GM06990 (cell line): ENCODE measurements at regions not wholly inside any gene's neighbourhood (a gene's known extent, or its start where the extent isn't known, plus 50 kb on each side); places are given as distances from the start of the nearest gene placed in this dataset.

Experiments
- DNase-seq: peaks from one replicate; pipeline ENCODE4 v3.0.0-alpha.2; 2011; ENCODE audit not compliant: insufficient read length; ENCODE audit errors: extremely low read depth
- H3K27me3 ChIP-seq: replicated peaks from 2 replicates; pipeline ENCODE4 v1.6.0; 2011; ENCODE audit warnings: low read length; ENCODE audit not compliant: control insufficient read depth, insufficient read depth
- H3K36me3 ChIP-seq: 2 replicates; pipeline ENCODE4 v1.5.1; 2011; ENCODE audit warnings: low read length; ENCODE audit not compliant: control insufficient read depth, insufficient read depth
- H3K4me3 ChIP-seq: replicated peaks from 2 replicates; pipeline ENCODE4 v1.5.1; 2011; ENCODE audit warnings: low read depth, mild to moderate bottlenecking, control low read depth, low read length
- TF ChIP-seq, protein P1 (sequence below): IDR thresholded peaks from 2 replicates; pipeline ENCODE4 v1.5.1; 2011; ENCODE audit warnings: low read length, control low read depth, mild to moderate bottlenecking, inconsistent platforms; ENCODE audit not compliant: insufficient read depth, poor library complexity, severe bottlenecking

- DNase-seq: no peak
- Histone ChIP-seq H3K4me3 (no peak overlapping the region), H3K36me3 (no peaks in the 10 kb centered on the region), H3K27me3 (no peaks in the 10 kb centered on the region)
- TF ChIP-seq, protein P1, sequence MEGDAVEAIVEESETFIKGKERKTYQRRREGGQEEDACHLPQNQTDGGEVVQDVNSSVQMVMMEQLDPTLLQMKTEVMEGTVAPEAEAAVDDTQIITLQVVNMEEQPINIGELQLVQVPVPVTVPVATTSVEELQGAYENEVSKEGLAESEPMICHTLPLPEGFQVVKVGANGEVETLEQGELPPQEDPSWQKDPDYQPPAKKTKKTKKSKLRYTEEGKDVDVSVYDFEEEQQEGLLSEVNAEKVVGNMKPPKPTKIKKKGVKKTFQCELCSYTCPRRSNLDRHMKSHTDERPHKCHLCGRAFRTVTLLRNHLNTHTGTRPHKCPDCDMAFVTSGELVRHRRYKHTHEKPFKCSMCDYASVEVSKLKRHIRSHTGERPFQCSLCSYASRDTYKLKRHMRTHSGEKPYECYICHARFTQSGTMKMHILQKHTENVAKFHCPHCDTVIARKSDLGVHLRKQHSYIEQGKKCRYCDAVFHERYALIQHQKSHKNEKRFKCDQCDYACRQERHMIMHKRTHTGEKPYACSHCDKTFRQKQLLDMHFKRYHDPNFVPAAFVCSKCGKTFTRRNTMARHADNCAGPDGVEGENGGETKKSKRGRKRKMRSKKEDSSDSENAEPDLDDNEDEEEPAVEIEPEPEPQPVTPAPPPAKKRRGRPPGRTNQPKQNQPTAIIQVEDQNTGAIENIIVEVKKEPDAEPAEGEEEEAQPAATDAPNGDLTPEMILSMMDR: no peak
Measured at GRCh38 chr16:11461595-11461990, 116.3 kb downstream of the RMI2 start.

DNA sequence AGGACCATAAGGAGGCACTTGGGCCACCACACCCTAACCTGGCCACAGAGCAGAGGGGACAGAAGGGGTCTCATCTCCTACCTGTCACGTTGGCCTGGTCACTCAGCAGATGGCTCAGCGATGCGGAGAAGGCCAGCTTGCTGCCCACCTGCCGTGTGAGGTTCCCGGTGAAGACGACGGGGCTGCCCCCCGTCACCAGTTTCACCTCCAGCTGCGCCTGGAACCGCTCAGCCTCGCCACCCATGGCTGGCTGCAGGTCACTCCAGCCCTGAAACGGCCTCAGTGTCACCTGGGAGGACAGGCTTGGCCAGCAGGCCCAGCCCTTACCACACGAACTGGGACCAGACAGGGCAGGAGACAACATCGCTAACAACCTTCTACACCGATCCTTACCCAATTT, 116.8 kb downstream of the RMI2 start:
- no peak for DNase-seq
- Histone ChIP-seq H3K27me3 (no peaks in the 10 kb centered on the region), H3K4me3 (no peak overlapping the region), H3K36me3 (no peaks in the 10 kb centered on the region)
- TF ChIP-seq, protein P1: no peak

DNA sequence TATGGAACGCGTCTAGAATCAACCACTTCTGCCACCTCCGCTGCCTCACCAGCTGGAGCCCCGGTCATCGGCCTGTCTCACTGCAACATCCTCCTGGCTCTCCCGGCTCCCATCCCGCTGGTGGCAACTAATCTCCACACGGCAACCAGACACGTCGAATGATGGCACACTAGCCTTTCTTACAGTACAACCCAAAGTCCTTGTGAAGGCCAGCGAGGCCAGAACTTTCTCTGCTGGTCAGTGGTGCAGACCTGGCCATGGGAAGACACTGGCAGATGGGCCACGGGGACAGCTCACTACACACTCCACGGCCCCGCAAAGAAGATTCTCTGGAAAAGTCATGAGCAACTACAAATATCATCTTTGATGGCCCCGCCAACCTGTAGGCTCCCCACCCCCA, 117.6 kb downstream of the RMI2 start:
- Histone ChIP-seq H3K36me3 (no peaks in the 10 kb centered on the region), H3K4me3 (no peak overlapping the region), H3K27me3 (no peaks in the 10 kb centered on the region)
- no peak for DNase-seq
- TF ChIP-seq, protein P1: no peak

GRCh38 chr16:11464241-11464640, 119.0 kb downstream of the RMI2 start:
- TF ChIP-seq, protein P1: no peak
- Histone ChIP-seq H3K36me3 (no peaks in the 10 kb centered on the region), H3K4me3 (no peak overlapping the region), H3K27me3 (no peaks in the 10 kb centered on the region)
- no peak for DNase-seq

GRCh38 chr16:11465675-11466074, 120.4 kb downstream of the RMI2 start:
- Histone ChIP-seq H3K4me3 (no peak overlapping the region), H3K36me3 (no peaks in the 10 kb centered on the region), H3K27me3 (no peaks in the 10 kb centered on the region; the same call in 1 of the 2 replicates)
- DNase-seq: no peak
- TF ChIP-seq, protein P1: no peak

DNA sequence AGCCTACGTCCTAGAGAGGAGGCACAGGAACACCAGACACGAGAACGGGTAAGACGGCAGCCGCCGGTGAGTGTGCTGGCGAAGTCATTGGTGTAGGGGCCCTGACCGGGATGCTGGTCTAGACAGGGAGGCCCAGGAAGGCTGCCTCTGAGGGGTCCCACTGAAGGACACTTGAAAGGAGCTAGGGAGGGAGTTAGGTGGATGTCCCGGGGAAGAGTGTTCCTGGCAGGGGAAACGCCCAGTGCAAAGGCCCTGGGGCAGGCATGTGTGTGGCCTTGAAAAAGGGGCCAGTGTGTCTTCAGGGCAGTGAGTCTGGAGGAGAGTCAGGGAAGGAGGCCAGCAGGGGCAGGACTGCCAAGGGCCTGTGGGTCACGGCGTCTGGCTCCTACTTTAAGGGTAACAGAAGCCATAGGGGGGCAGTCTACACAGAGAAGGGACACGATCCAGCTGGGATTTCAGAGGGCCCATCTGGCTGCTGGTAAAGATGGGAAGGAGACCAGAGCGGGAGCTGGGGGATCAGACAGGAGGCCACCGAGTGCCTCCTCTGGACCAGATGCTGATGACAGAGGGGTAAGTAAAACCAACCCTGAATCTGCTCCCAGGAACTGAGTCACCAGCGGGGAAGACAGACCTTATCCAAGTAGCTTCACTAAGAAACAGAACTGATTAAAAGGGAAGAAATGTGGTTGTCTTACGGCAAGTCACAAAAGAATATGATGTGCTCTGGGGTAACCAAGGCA, 115.9 kb downstream of the LITAF start:
- DNase-seq: no peak
- no peaks in the 10 kb centered on the region for H3K36me3 ChIP-seq
- TF ChIP-seq, protein P1: no peak
- H3K4me3 ChIP-seq: no peak overlapping the region
- no peaks in the 10 kb centered on the region; the same call in 1 of the 2 replicates for H3K27me3 ChIP-seq
